T-helper 2 cell treated with Interferon-gamma antibody and Interleukin-4, amounts not matched to agents 100 ng/mL and 5 ng/mL, for 36 hours (primary cell): ENCODE measurements at regions not wholly inside any gene's neighbourhood (a gene's known extent, or its start where the extent isn't known, plus 50 kb on each side); places are given as distances from the start of the nearest gene placed in this dataset.
"Not testable (repeated sequence)": the region's sequence is repeated elsewhere in the genome, so short reads cannot be mapped to it uniquely, and the experiment has no call there.

Source experiments
- intact Hi-C: fragments of 100-400 bp; cut with micrococcal nuclease; formaldehyde crosslinking; loops from one replicate; pipeline ENCODE4 v1.15.1; 2023

- intact Hi-C loops: no loop called here
These were observed 275.4 kb upstream of the HS6ST1 start for GRCh38 chr2:128593879-128594650.

- intact Hi-C loops: no loop called here
These were observed 275.9 kb upstream of the HS6ST1 start for GRCh38 chr2:128594651-128594910.

GRCh38 chr2:128594953-128595677 is 276.4 kb upstream of the HS6ST1 start:
- intact Hi-C loops: no loop called here

GRCh38 chr2:128595763-128596395 is 277.2 kb upstream of the HS6ST1 start:
- intact Hi-C loops: no loop called here

- intact Hi-C loops: no loop called here
These were observed 277.9 kb upstream of the HS6ST1 start for GRCh38 chr2:128596396-128597120.

- intact Hi-C loops: no loop called here
These were observed 278.6 kb upstream of the HS6ST1 start for GRCh38 chr2:128597121-128597762.

- intact Hi-C loops: not testable (repeated sequence)
These were observed 279.6 kb upstream of the HS6ST1 start for GRCh38 chr2:128598260-128598659.

- intact Hi-C loops: no loop called here
These were observed 280.3 kb upstream of the HS6ST1 start for GRCh38 chr2:128598862-128599441.

GRCh38 chr2:128599700-128600099 is 281.0 kb upstream of the HS6ST1 start:
- intact Hi-C loops: no loop called here

- intact Hi-C loops: no loop called here
These were observed 282.1 kb upstream of the HS6ST1 start for GRCh38 chr2:128600581-128601297.

GRCh38 chr2:128601298-128602037 is 282.8 kb upstream of the HS6ST1 start:
- intact Hi-C loops: no loop called here

GRCh38 chr2:128602038-128602698 is 283.5 kb upstream of the HS6ST1 start:
- intact Hi-C loops: no loop called here

- intact Hi-C loops: no loop called here
These were observed 284.0 kb upstream of the HS6ST1 start for GRCh38 chr2:128602699-128603101.

- intact Hi-C loops: no loop called here
These were observed 284.8 kb upstream of the HS6ST1 start for GRCh38 chr2:128603411-128603924.

GRCh38 chr2:128604045-128604444 is 285.4 kb upstream of the HS6ST1 start:
- intact Hi-C loops: no loop called here

- intact Hi-C loops: not testable (repeated sequence)
These were observed 285.9 kb upstream of the HS6ST1 start for GRCh38 chr2:128604581-128604980.

GRCh38 chr2:128605421-128605820 is 286.8 kb upstream of the HS6ST1 start:
- intact Hi-C loops: no loop called here

GRCh38 chr2:128605931-128606330 is 287.3 kb upstream of the HS6ST1 start:
- intact Hi-C loops: no loop called here

- intact Hi-C loops: no loop called here
These were observed 288.2 kb upstream of the HS6ST1 start for GRCh38 chr2:128606837-128607236.
